ENCODE measurements at regions not wholly inside any gene's neighbourhood (a gene's known extent, or its start where the extent isn't known, plus 50 kb on each side); places are given as distances from the start of the nearest gene placed in this dataset.

- TF ChIP-seq MTA2 (IDR thresholded peaks at IDR 0.05; ENCODE audit: low read depth) (no peak), NR2F1 (conservative IDR thresholded peaks at IDR 0.05) (no peak), JUND (IDR thresholded peaks at IDR 0.05; ENCODE audit: low read depth, low read length) (no peak), ASH2L (IDR thresholded peaks at IDR 0.05; ENCODE audit: borderline replicate concordance, low read depth) (no peak), ZBTB33 (IDR thresholded peaks at IDR 0.05) (no peak), ZNF592 (IDR thresholded peaks at IDR 0.05) (no peak), SMAD1 (IDR thresholded peaks at IDR 0.05; ENCODE audit: low read depth, partially characterized antibody) (no peak), FOXM1 (IDR thresholded peaks at IDR 0.05; ENCODE audit: low read depth, low read length) (no peak), CTCF (IDR thresholded peaks at IDR 0.05 in 2 of 3, conservative IDR thresholded peaks at IDR 0.05 in 1 of 3; ENCODE audit: control insufficient read depth in 2 of 3, extremely low read depth in 1 of 3, insufficient read depth in 1 of 3, low read depth in 3 of 3, low read length in 3 of 3) (no peak), HCFC1 (IDR thresholded peaks at IDR 0.05; ENCODE audit: low read length) (no peak), SPI1 (IDR thresholded peaks at IDR 0.05; ENCODE audit: borderline replicate concordance, insufficient read depth, low read depth, low read length) (no peak), EP300 (IDR thresholded peaks at IDR 0.05; ENCODE audit: borderline replicate concordance in 1 of 2, control insufficient read depth in 1 of 2, low read depth in 2 of 2, low read length in 2 of 2) (no peak), NFIC (IDR thresholded peaks at IDR 0.05; ENCODE audit: low read depth, low read length) (no peak)
These were observed 242.3 kb upstream of the GRIA3 start for GRCh38 chrX:122941806-122942205.

Data from GM12878 (cell line).